T1000 (cell line): ENCODE measurements at regions not wholly inside any gene's neighbourhood (a gene's known extent, or its start where the extent isn't known, plus 50 kb on each side); places are given as distances from the start of the nearest gene placed in this dataset.
A peak's percentile ranks its signal among the peaks of the same experiment; 100 is the strongest.
"Not testable (repeated sequence)": the region's sequence is repeated elsewhere in the genome, so short reads cannot be mapped to it uniquely, and the experiment has no call there.

Experiments used
- DNase-seq: peaks from one replicate; lab custom pipeline; 2025; ENCODE audit warnings: mixed read lengths; lab: John Stamatoyannopoulos, UW

DNA sequence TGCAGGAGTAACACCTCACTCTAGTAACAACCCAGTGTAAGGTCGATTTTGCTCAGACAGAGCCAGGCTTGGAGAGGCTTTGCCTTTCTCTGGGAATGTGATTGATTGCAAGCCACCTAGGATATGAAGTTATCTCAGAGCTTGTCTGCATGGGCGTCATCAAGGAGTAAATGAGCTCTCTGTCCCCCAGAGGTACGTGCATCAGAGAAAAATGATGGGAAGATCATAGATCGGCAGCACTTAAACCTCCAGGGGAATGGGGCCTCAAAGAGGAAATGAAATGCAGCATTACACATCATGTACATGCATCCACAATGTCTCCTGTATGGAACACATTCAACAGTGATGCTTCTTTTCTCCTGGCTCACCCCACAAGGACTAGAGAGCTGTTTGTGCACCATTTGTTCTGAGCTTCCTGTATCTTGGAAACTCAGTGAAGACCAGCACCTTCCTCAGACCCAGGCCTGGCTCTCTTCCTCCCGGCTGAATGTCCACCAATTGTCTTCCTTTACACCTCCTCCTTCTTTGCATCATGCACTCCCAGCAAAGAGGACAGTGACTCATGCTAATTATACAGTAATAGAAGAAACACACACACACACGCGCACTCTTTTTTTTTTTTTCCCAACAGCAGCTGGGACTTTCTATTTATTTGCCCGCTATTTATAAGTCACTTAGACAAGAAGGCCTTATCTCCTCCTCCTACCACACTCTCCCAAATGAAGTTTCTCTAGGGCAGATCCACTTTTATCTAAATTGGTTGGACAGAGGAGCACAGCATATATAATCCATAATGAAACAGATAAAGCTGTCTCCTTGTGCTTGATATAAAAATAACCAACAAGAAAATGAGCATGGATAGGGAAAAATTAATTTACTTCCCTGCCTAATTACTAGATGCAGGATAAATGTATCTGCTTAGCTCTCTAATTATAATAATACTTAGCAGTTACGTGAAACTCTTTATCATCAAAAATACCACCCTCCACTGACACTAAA, 990.7 kb downstream of the CCSER2 start:
- peak; percentile 28 for DNase-seq

DNA sequence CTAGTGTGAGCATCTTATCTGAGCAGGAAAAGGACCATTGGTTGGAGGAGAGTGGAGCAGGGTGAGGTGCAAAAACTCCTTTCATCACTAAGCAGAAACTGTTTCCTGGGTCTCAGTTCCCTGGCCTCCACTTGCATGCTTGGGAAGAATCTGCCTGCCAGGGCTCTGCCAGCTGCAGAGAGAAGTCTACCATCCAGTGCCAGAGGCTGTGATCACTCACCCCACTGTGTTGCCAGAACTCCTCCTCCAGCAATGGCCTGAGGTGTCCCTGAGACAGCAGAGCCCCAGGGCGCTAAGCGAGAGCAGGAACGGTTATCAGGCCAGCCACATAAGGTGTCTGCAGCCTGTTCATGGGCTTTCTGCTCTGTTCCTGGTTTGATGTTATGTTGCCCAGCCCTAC, 991.4 kb downstream of the CCSER2 start:
- peak; percentile 23 for DNase-seq

DNA sequence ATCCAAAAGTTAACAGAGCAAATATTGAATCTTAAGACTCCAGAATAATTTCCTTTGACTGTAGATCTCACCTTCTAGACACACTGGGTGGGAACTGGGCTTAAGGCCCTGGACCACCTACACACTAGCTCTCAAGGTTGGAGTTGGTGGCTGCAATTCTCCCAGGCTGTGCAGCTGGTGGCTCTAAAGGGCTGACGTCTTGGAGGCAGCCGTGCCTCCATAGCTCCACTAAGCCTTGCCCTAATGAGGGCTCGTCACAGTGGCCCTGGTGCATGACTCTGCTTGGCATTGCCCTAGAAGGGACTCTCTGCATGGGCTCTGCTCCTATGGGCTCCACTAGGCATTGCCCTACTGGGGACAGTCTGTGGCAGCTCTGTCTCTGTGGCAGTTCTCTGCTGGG, 1005.2 kb downstream of the CCSER2 start:
- DNase-seq: no peak

DNA sequence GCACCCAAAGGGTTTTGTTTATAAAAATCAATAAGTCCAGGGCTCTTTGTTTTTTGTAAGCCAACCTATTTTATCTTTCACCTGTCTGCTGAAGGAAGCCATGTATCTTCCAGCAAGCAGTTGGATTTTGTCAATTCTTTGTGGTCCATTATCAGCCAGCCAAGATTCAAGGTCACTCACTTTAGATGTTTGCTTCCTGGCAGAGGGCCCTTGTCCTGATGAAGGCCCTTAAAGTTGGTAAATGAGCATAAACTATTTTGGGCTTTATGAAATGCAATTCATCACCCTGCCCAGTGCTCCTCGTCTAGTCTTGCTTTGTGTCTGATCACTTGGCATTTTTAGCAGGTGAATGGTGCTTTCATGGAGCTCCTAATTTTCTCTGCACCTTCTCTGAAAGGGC, 1004.2 kb downstream of the GRID1 start:
- DNase-seq: no peak

DNA sequence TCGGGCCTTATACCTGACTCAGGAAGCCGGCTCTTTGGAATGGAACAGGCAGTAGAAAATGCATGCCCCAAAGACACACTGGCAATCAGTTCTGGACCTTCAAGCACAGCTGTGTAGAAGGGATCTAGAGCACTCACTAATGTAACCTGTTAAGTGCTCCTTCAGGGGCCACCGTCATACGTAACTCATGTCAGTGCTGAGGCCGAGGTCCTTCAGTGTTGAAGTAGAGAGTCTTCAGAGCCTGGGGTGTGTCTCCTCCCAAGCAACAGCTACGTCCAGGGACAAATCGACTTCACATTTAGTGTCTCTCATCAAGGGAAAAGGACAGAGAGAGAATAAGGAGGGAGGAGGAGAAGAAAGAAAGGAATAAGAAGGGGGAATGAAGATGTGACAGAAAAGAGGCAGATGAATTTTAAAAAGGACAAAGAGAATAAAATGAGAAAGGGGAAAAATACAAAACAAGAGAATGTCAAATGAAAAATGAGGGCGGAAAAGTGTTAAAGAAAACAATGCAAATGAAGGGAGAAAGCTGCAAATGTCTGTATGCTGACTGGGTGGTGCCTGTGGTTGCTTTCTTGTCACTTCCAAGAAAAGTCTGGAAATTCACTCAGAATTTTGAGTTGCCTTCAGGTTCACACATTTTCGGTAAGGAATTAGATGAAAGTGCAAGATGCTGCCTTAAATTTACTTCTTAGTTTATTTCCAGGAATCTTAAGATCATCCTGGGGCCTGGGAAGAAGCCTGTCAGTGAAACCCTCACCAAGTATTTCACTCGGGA, 989.4 kb downstream of the GRID1 start:
- DNase-seq: no peak

DNA sequence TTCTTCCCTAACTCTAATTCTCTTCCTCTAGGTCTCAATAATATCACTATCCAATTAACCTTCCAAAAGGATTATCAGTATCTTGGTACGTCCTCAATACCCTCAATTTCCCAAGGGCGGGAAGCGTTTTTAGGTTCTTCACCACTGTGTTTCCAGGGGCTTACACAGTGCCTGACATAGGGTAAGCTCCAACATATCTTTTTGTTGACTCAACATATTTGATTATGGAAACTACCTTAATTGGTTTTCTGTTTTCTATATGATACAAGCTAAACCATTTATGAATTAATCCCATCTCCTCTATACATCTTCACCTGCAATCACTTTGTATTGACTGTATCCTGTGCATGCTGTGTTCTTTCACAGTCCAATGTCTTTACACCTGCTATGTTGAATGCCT, 987.3 kb downstream of the GRID1 start:
- no peak for DNase-seq

DNA sequence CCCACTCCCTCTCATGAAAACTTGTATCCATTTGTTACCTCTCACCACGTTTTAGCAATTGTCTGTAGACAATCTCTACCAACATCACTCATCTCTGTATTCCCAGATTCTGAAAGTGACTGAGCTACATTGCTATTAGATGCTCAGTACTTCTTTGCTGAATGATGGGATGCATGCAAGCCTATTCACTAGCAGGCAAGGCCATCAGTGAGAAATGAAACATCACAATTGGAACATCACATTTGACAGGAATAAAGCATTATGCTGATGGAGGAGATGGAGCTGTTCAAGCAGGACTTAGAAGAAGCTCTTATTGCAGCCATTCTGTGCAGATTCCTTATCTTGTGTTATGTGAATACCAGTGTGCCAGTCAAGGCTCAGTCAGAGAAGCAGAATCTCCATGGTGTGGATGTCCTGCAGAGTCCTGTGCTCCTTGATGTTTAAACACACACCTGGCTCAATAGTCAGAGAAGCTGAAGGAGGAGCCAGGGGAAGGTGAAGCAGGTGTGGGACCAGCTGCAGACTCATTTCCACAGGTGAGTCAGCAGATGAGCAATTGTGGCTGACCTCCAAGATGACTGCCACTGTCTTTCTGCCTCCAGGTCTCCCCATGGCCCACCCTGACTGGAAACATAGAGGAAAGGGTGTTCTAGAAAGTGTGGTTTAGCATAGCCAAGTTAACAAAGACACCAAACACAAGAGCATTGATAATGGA, 965.5 kb downstream of the GRID1 start:
- DNase-seq: no peak

DNA sequence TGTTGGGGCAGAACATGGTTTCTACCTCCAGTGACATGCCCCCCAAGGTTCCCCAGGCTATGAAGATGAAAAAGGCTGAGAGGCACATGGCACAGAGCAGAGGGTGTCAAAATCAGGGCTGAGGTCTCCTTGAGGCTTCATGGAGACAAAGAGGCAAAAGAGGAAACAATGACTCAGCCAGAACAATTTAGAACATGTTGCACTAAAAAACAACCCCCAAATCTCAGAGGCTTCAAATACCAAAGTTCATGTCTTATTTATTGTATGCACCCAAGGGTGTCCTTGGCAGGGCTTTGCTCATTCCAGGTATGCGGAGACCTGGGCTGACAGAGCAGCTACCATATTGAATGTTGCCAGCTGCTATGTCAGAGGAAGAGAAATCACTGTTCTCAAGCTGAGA, 964.1 kb downstream of the GRID1 start:
- DNase-seq: no peak

DNA sequence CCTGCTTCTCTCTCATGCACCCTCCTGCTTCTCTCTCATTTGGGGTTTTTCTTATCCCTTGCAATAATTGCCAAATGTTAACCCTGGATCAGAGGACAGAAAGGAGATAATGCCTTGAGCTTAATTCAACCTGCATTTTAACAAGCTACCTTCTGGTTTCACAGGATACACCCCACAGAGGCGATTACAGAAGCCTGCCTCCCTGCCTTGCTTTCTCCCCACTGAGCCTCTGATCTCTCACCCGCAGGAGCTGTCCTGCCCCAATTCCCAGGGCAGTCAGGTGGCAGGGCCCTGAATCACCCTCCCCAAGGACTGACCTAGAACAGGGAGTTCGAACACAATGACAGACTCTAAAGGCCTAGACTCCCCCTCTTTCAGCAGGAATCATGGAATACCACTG, 959.5 kb downstream of the GRID1 start:
- no peak for DNase-seq

DNA sequence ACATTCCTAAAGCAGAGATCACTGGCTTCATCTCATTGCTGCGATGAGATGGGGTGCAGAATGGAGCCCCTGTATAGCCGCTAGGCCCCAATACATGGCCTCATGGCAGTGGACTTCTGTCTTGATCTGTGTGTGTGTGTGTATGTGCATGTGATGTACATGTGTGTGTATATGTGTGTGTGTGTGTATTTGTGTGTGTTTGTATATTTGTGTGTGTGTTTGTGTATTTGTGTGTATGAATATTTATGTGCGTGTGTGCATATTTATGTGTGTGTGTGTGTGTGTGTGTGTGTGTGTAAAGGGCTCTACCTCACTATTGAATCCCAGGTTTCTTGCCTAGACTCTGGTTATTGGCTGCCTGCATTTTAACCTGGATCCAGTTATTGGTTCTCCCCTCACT, 958.2 kb downstream of the GRID1 start:
- DNase-seq: no peak

DNA sequence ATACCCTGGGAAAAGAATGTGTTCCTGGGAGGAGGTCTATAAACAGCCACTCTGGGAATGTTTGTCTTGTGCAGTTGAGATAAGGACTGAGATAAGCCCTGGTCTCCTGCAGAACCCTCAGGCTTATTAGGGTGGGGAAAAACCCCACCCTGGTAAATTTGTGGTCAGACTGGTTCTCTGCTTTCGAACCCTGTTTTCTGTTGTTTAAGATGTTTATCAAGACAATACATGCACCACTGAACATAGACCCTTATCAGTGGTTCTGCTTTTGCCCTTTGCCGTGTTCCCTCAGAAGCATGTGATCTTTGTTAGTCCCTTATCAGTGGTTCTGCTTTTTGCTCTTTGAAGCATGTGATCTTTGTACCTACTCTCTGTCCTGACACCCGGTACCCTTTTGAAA, 956.0 kb downstream of the GRID1 start:
- not testable (repeated sequence) for DNase-seq

DNA sequence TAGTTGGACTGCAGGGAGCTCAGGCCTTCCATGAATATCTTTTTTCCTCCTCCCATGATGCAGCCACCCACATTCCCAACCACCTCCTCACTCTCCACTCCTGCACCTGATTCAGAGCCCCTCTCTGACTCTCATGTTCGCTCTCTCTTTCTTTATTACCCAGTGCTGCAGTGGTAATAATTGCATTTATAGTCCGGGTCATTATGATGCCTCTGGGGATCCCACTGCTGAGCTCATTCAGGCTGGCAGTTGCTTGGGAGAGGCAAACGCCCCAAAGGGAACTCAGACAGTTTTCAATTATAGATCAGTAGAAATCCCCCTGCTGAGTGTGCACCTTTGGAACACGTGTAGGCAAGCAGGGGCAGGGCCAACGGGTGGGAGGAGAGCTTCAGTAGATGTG, 953.0 kb downstream of the GRID1 start:
- no peak for DNase-seq

DNA sequence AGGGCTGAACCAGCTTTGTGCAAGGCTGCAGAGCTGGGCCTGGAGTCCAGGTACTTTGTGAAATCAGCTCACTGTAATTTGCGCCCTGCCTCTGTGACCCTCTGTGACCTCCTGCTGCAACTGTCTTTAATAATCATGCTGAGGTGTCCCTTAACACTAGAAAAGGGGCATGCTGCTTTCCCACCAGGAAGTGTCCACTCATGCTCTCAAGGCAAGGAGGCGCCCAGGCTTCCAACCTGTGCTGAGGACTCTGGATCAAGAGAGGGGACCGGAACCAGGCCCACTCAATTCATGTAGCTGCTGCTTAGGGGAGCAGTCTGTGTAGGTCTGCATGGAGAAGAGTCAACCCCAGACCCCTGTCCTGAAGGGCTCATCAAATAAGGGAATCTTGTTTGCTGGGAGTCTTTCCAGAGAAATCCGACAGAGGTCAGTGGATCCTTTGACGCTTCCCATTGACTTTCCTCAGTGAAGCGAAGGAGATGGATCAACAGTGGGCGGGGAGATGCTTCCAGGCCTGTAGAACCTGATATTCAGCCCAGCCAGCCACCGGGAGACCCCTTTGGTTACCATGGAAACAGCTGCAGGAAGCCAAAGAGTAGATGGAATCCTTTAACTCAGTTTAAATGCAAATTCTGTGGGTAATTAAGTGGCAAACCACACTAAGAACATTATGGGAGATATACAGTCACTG, 945.9 kb downstream of the GRID1 start:
- DNase-seq: no peak

DNA sequence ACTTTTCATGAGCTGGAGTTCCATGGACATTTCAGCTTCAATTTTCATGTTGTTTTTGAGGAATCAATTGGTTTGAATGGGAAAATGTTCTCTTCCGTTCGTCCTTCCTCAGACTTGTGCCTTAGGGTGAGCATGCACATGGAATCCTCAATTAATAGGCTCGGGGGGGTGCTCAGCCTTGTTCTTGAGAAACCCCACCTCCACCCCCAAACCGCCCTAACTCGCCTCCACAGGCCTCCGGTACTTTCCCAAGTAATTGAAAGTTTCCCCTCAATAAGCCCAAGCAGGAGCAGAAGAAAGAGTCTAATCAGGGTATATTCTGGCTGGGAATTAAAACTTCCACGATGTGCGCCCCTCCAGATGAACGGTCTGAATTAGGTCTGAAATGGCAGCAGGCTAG, 945.2 kb downstream of the GRID1 start:
- DNase-seq: no peak

DNA sequence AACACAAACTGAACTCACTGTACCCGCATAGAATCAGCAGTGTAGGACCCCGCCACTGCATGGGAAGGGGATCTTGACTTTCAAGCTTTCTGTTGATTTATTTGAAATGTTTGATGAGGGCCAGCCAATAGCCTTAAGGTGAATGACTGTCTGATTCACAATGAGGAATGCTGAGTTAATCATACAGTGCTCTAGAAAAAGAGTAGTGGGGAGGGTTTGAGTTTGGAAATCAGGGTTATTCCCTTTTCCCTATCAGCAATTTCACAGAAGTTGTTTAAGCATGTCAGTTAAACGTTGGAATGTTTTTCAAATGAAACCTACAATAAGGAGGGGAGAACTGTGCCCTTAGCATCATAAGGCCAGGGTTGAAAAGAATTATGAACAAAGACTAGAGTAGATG, 937.5 kb downstream of the GRID1 start:
- DNase-seq: no peak

DNA sequence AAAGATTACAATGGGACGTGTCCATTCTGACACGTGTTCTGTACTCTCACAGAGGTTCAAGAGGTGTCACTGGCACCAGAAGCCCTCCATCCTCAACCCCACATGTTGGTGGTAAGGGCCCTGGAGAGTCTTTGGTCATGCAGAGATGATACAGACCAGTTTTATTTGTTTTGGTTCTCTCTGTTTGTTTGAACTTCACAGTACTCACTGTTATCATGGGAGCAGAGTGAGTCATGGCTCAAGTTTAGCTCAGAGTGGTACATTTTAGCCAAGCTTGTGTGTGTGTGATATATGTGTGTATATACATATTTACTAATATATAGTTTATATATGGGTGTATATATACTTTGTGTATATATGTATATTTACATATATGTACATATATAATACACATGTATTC, 935.6 kb downstream of the GRID1 start:
- DNase-seq: peak; percentile 14

DNA sequence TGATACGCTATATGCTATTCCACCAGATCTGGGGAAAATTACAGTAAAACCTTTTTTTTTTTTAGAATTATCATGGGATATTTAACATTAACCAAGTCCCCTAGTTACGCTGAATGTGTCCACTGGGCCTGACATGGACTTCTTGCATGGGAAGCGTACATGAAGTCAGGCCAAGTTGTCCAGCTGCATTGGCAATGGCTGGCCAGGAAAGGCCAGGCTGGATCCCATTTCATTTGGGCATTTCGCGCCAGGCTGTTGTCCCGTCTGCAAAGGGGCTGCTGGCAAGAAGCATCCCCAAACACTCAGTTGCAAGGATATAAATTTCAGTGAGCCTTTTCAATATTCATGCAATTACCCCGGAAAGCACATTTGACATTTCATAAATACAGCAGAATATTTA, 933.3 kb downstream of the GRID1 start:
- no peak for DNase-seq

DNA sequence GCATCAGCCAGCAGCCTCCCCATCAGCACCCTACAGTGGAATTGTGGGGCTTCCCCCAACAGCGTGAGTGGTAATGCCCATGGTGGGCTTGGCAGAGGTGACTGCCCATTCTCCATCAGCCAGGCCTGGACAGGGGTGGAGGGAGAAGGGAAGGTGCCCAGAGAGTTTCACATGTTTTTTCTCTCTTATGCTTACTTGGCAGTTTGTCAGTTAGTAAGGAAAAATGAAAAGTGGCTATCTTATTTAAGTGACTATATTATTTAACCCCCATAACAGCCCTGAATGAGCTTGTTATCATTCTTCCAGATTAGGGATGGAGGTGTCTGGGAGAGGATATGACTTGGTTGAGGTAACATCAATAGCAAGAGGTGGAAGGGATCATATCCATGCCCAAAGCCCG, 921.7 kb downstream of the GRID1 start:
- DNase-seq: no peak

DNA sequence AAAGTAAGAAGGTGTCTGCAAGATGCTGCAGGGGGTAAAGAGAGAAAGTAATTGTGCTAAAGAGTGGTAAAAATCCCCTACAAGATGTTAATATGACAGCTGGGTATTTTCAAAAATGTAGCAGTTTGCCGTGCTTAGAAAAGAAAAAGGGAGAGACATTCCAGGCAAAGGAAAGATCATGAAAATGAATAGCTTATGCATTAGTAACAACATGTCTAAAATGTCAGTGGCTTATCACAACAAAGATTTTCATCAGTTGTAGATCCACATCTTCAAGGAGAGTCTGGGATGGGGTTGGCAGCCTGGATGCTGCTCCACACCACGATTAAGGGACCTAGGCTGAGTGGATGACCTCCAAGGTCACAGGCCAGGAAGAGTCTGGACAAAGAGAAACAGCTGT, 920.9 kb downstream of the GRID1 start:
- no peak for DNase-seq

DNA sequence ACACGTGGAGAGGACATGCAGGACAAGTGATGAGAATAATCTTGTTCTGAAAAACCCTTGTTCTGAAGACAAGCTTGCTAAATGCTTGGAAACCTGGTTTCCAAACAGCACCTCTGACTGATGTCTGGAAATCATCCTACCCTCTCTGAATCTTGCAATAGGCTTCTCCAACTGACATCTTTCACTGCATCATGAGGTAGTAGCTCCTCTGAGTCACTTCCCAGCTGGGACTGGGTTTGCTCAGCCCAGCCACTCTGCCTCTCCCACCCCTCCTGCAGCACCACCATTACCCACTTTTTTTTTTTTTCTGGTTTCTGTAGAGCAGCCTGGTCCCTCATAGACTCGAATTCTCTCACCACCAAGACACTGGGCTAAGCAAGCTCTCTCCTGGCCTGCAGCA, 919.8 kb downstream of the GRID1 start:
- DNase-seq: no peak

DNA sequence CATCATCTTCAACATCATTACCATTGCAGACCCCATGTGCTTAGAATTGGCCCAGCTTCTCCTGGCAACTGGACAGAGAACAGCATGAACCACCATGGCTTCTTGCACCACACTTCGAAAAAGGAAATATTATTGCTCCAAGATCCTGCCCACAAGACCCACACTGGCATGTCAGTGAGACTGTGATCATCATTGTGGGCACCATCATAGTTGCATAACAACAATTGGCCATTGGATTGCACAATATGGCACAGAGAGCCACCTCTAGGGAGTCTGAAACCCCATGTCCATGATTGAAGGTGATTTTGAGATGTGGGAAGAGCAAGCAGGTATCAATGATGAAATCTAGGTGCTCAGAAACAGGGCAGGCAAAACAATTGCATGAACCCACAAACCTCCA, 918.9 kb downstream of the GRID1 start:
- no peak for DNase-seq

DNA sequence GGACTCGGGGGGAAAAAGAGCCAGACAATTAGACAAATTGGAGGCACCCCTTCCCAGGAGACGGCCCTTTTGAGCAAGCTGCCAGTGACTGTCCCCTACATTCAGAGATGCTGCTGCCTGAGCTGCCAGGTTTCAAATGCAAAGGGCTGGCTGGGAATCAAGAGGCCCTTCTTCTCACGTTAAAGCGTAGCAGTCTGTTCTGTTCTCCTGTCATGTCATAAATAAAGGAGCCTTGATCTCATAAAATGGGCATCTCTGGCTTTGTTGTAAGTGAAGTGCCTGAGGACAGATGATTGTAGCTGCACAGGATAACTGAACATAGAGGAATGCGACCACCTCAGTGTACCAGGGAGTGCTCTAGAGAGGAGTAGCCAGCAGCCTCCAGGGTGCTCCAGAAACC, 917.9 kb downstream of the GRID1 start:
- no peak for DNase-seq
